Osteoblast (primary cell): ENCODE measurements at regions not wholly inside any gene's neighbourhood (a gene's known extent, or its start where the extent isn't known, plus 50 kb on each side); places are given as distances from the start of the nearest gene placed in this dataset.
"Not testable (repeated sequence)": the region's sequence is repeated elsewhere in the genome, so short reads cannot be mapped to it uniquely, and the experiment has no call there.

Source experiments
- DNase-seq: peaks from one replicate; pipeline ENCODE4 v3.0.0; 2011; ENCODE audit warnings: low spot score, mixed read lengths; ENCODE audit not compliant: insufficient read length; ENCODE audit errors: missing footprints
- H2AFZ ChIP-seq: 2 replicates; pipeline ENCODE4 v1.6.0; 2011; ENCODE audit warnings: mild to moderate bottlenecking, low read length
- H3K27ac ChIP-seq: 2 replicates; pipeline ENCODE4 v1.5.1; 2011; ENCODE audit warnings: mild to moderate bottlenecking, low read depth, low read length, moderate library complexity
- H3K27me3 ChIP-seq: 2 replicates; pipeline ENCODE4 v1.6.0; 2012; ENCODE audit warnings: mild to moderate bottlenecking, control low read depth, inconsistent platforms, low read length, moderate library complexity; ENCODE audit not compliant: insufficient read depth
- H3K36me3 ChIP-seq: 2 replicates; pipeline ENCODE4 v1.5.1; 2011; ENCODE audit warnings: mild to moderate bottlenecking, low read length, control low read depth, moderate library complexity; ENCODE audit not compliant: insufficient read depth
- H3K4me1 ChIP-seq: 2 replicates; pipeline ENCODE4 v1.5.1; 2011; ENCODE audit warnings: mild to moderate bottlenecking, low read length, control low read depth, moderate library complexity; ENCODE audit not compliant: insufficient read depth
- H3K4me2 ChIP-seq: 2 replicates; pipeline ENCODE4 v1.6.0; 2011; ENCODE audit warnings: mild to moderate bottlenecking, low read length; ENCODE audit not compliant: insufficient read depth
- H3K4me3 ChIP-seq: fragments of 200-600 bp; sonication (generic); 3 replicates; pipeline ENCODE4 v1.5.1; 2012; ENCODE audit warnings: mild to moderate bottlenecking, low read length, inconsistent platforms; ENCODE audit not compliant: insufficient read depth
- H3K79me2 ChIP-seq: 2 replicates; pipeline ENCODE4 v1.6.0; 2012; ENCODE audit warnings: mild to moderate bottlenecking, low read length, control low read depth, inconsistent platforms; ENCODE audit not compliant: insufficient read depth
- H3K9me3 ChIP-seq: 2 replicates; pipeline ENCODE4 v1.5.1; 2011; ENCODE audit warnings: low read depth, low read length, control low read depth
- H4K20me1 ChIP-seq: 2 replicates; pipeline ENCODE4 v1.6.0; 2012; ENCODE audit warnings: mild to moderate bottlenecking, low read length, control low read depth; ENCODE audit not compliant: insufficient read depth
- CTCF ChIP-seq: IDR thresholded peaks from 2 replicates; pipeline ENCODE4 v1.5.1; 2011; ENCODE audit warnings: mild to moderate bottlenecking, low read depth, low read length, moderate library complexity; ENCODE audit errors: extremely low read depth

DNA sequence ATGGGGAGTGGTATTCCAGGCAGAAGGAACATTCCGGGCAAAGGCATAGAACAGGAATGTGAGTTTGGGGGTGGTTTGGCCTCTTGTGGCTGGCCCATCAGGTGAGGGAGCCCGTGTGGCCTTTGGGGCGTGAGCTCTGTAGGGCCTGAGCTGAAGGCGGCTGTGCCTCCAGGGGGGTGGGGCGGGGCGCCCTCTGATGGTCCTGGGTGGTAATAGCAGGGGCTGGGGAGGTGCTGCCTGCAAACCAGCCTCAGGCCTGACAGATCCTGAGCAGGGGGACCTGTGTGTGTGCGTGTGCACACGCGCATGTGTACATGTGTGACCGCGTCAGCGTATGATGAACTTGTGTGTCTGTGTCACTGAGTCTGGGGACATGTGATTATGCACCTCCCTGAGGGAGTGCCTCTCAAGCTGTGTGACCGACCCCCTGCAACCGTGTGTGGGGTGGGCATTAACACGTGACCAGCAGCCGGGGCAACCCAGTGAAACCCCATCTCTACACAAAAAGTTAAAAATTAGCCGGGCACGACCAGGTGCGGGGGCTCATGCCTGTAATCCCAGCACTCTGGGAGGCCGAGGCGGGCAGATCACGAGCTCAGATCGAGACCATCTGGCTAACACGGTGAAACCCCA, 177.1 kb downstream of the TBC1D2B start:
- peak; percentile 41 for TF ChIP-seq CTCF
- not testable (repeated sequence) for H3K4me3 ChIP-seq, H3K27ac ChIP-seq, H3K4me2 ChIP-seq, H3K36me3 ChIP-seq, H3K79me2 ChIP-seq, H3K27me3 ChIP-seq, H2AFZ ChIP-seq, H4K20me1 ChIP-seq, H3K4me1 ChIP-seq, H3K9me3 ChIP-seq
- DNase-seq, result peak; percentile 92

DNA sequence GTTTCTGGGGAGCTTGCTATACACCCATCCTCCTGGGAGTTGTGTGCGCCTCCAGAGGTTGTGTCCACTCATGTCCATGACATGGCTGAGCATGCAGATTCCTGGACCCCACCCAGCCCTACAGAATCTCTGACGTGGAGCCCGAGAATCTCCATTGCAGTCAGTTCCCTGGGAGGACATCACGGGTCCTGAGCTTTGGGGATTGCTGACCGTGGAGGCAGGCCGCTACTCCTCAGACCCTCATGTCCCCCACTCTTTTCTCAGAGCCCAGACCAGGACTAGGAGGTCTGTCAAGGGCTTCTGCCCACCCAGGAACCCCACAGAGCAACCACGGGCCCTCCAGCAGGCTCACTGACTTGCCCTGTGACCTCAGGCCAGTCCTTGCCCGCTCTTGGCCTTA, 177.7 kb downstream of the TBC1D2B start:
- not testable (repeated sequence) for H3K4me1 ChIP-seq, H3K36me3 ChIP-seq, H3K4me2 ChIP-seq, H3K79me2 ChIP-seq, DNase-seq, H4K20me1 ChIP-seq, H3K4me3 ChIP-seq, H2AFZ ChIP-seq, H3K27ac ChIP-seq, H3K27me3 ChIP-seq, H3K9me3 ChIP-seq

- Histone ChIP-seq H2AFZ (no peak overlapping the region), H3K27me3 (no peaks in the 10 kb centered on the region), H3K36me3 (no peaks in the 10 kb centered on the region), H3K79me2 (no peaks in the 10 kb centered on the region), H3K4me3 (no peak overlapping the region), H3K4me2 (no peak overlapping the region), H3K27ac (no peak overlapping the region), H3K4me1 (no peaks in the 10 kb centered on the region), H3K9me3 (no peaks in the 10 kb centered on the region), H4K20me1 (no peaks in the 10 kb centered on the region)
- DNase-seq, result peak; percentile 51
- TF ChIP-seq CTCF, result no peak
Measured at GRCh38 chr15:77898811-77899730, 178.4 kb downstream of the TBC1D2B start.

DNA sequence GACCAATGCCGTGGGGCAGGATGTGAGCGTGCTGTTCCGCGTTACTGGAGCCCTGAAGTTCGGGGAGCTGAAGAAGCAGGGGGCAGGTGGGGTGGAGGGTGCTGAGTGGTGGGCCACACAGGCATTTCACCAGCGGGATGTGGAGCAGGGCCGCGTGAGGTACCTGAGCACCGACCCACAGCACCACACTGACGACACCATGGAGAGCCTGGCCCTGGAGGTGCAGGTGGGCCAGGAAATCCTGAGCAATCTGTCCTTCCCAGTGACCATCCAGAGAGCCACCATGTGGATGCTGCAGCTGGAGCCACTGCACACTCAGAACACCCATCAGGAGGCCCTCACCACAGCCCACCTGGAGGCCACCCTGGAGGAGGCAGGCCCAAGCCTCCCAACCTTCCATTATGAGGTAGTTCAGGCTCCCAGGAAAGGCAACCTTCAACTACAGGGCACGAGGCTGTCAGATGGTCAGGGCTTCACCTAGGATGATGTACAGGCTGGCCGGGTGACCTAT, 179.6 kb downstream of the TBC1D2B start:
- Histone ChIP-seq H3K36me3 (no peaks in the 10 kb centered on the region), H3K9me3 (no peaks in the 10 kb centered on the region), H2AFZ (no peak overlapping the region), H4K20me1 (no peaks in the 10 kb centered on the region), H3K27ac (no peak overlapping the region), H3K4me1 (no peaks in the 10 kb centered on the region), H3K79me2 (no peaks in the 10 kb centered on the region), H3K27me3 (no peaks in the 10 kb centered on the region), H3K4me3 (no peak overlapping the region), H3K4me2 (no peak overlapping the region)
- TF ChIP-seq CTCF, result no peak
- DNase-seq, result peak; percentile 75

DNA sequence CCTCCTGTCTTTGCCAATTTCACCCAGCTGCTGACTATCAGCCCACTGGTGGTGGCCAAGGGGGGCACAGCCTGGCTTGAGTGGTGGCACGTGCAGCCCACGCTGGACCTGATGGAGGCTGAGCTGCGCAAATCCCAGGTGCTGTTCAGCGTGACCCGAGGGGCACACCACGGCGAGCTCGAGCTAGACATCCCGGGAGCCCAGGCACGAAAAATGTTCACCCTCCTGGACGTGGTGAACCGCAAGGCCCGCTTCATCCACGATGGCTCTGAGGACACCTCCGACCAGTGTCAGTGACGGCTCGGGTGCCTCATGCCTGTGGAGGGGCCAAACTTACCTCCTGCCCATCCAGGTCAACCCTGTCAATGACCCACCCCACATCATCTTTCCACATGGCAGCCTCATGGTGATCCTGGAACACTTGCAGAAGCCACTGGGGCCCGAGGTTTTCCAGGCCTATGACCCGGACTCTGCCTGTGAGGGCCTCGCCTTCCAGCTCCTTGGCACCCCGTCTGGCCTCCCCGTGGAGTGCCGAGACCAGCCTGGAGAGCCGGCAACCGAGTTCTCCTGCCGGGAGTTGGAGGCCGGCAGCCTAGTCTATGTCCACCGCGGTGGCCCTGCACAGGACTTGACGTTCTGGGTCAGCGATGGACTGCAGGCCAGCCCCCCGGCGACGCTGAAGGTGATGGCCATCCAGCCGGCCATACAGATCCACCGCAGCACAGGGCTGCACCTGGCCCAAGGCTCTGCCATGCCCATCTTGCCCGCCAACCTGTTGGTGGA, 180.2 kb downstream of the TBC1D2B start:
- H3K27me3 ChIP-seq, H4K20me1 ChIP-seq, H3K4me3 ChIP-seq, H2AFZ ChIP-seq, H3K9me3 ChIP-seq, H3K79me2 ChIP-seq, H3K4me2 ChIP-seq, H3K27ac ChIP-seq, H3K4me1 ChIP-seq, DNase-seq, H3K36me3 ChIP-seq: not testable (repeated sequence)

DNA sequence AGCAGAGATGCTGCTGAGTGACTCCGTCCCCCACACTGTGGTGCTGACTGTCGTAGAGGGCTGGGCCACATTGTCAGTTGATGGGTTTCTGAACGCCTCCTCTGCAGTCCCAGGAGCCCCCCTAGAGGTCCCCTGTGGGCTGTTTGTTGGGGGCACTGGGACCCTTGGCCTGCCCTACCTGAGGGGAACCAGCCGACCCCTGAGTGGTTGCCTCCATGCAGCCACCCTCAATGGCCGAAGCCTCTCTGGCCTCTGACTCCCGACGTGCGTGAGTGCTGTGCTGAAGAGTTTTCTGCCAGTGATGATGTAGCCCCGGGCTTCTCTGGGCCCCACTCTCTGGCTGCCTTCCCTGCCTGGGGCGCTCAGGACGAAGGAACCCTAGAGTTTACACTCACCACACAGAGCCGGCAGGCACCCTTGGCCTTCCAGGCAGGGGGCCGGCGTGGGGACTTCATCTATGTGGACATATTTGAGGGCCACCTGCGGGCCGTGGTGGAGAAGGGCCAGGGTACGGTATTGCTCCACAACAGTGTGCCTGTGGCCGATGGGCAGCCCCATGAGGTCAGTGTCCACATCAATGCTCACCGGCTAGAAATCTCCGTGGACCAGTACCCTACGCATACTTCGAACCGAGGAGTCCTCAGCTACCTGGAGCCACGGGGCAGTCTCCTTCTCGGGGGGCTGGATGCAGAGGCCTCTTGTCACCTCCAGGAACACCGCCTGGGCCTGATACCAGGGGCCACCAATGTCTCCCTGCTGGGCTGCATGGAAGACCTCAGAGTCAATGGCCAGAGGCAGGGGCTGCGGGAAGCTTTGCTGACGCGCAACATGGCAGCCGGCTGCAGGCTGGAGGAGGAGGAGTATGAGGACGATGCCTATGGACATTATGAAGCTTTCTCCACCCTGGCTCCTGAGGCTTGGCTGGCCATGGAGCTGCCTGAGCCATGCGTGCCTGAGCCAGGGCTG, 181.1 kb downstream of the TBC1D2B start:
- not testable (repeated sequence) for H3K9me3 ChIP-seq, H3K27ac ChIP-seq, H3K4me3 ChIP-seq, H4K20me1 ChIP-seq, H2AFZ ChIP-seq, H3K27me3 ChIP-seq, H3K36me3 ChIP-seq, H3K4me1 ChIP-seq, H3K79me2 ChIP-seq, H3K4me2 ChIP-seq
- DNase-seq, result peak; percentile 49
